Stimulated activated CD8-positive, alpha-beta memory T cell treated with anti-CD3 and anti-CD28 coated beads, Interleukin-4, amount 100 ng/mL, for 1 hour (primary cell): ENCODE measurements at regions not wholly inside any gene's neighbourhood (a gene's known extent, or its start where the extent isn't known, plus 50 kb on each side); places are given as distances from the start of the nearest gene placed in this dataset.
"Not testable (repeated sequence)": the region's sequence is repeated elsewhere in the genome, so short reads cannot be mapped to it uniquely, and the experiment has no call there.

ENCODE experiments used
- DNase-seq, 2 donors: peaks; one replicate each; pipeline ENCODE4 v3.0.0-alpha.2; 2020; ENCODE audit warnings: low read depth in 2 of 2, low spot score in 1 of 2

- no peak for DNase-seq
Observed at GRCh38 chr3:5606884-5607472, 419.5 kb downstream of the EDEM1 start.

- no peak for DNase-seq
Observed at GRCh38 chr3:5607581-5607980, 420.1 kb downstream of the EDEM1 start.

GRCh38 chr3:5608971-5609370 lies 421.5 kb downstream of the EDEM1 start:
- not testable (repeated sequence) for DNase-seq

- no peak for DNase-seq
Observed at GRCh38 chr3:5613599-5613998, 426.1 kb downstream of the EDEM1 start.

GRCh38 chr3:5616873-5617272 lies 429.4 kb downstream of the EDEM1 start:
- no peak for DNase-seq

GRCh38 chr3:5618170-5618569 lies 430.7 kb downstream of the EDEM1 start:
- no peak for DNase-seq

- no peak for DNase-seq
Observed at GRCh38 chr3:5630406-5630805, 442.9 kb downstream of the EDEM1 start.

GRCh38 chr3:5633960-5634359 lies 446.5 kb downstream of the EDEM1 start:
- DNase-seq = no peak

GRCh38 chr3:5634411-5634810 lies 446.9 kb downstream of the EDEM1 start:
- DNase-seq = no peak

- no peak for DNase-seq
Observed at GRCh38 chr3:5635746-5636145, 448.2 kb downstream of the EDEM1 start.

- no peak for DNase-seq
Observed at GRCh38 chr3:5638550-5638949, 451.0 kb downstream of the EDEM1 start.

GRCh38 chr3:5644773-5645670 lies 457.5 kb downstream of the EDEM1 start:
- DNase-seq = no peak

GRCh38 chr3:5645692-5646410 lies 458.3 kb downstream of the EDEM1 start:
- no peak for DNase-seq

- DNase-seq = no peak
Observed at GRCh38 chr3:5650303-5650702, 462.8 kb downstream of the EDEM1 start.

GRCh38 chr3:5651351-5651750 lies 463.8 kb downstream of the EDEM1 start:
- DNase-seq = no peak

GRCh38 chr3:5653426-5654143 lies 466.1 kb downstream of the EDEM1 start:
- no peak for DNase-seq

GRCh38 chr3:5657106-5657505 lies 469.6 kb downstream of the EDEM1 start:
- DNase-seq = no peak

- DNase-seq = no peak
Observed at GRCh38 chr3:5663601-5664000, 476.1 kb downstream of the EDEM1 start.

GRCh38 chr3:5666455-5666854 lies 478.9 kb downstream of the EDEM1 start:
- DNase-seq = no peak

- no peak for DNase-seq
Observed at GRCh38 chr3:5673521-5673920, 486.0 kb downstream of the EDEM1 start.

GRCh38 chr3:5675319-5675718 lies 487.8 kb downstream of the EDEM1 start:
- DNase-seq = no peak
